GM21447 (cell line): ENCODE measurements at regions not wholly inside any gene's neighbourhood (a gene's known extent, or its start where the extent isn't known, plus 50 kb on each side); places are given as distances from the start of the nearest gene placed in this dataset.
"Not testable (repeated sequence)": the region's sequence is repeated elsewhere in the genome, so short reads cannot be mapped to it uniquely, and the experiment has no call there.

Experiments
- ATAC-seq: cut with Tn5 transposase; IDR thresholded peaks from one replicate; pipeline ENCODE4 v1.9.1; 2021; ENCODE audit not compliant: unreplicated experiment

DNA sequence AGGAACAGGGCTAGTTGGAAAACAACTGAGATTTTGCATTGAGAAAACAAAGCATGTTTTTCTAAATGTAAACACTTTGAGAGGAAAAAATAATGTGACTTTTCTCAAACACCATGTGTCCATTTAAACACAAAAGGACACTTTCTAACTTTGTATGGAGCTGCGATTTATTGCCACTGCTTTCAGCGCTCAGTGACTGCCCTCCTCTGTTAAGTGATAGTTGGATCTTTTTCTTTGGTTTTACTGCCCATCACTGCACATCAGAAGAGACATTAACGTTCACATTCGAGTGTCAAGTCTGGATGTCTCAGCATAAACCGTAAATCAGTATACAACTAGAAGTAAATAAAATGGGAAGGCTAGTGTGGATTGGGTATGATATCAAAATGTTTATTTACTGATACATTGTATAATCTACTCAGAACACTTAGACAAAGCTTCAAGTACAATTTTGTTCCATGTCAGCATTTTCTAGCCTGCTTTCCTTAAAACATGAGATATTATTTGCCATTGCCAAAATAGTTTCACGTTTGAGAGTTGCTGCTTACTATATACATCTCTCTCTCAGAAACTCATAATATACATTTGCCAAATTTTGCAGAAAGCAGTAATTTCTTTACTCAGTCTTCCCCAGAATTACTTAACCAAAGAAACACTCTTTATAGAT, 237.6 kb downstream of the IKZF2 start:
- ATAC-seq = no peak

DNA sequence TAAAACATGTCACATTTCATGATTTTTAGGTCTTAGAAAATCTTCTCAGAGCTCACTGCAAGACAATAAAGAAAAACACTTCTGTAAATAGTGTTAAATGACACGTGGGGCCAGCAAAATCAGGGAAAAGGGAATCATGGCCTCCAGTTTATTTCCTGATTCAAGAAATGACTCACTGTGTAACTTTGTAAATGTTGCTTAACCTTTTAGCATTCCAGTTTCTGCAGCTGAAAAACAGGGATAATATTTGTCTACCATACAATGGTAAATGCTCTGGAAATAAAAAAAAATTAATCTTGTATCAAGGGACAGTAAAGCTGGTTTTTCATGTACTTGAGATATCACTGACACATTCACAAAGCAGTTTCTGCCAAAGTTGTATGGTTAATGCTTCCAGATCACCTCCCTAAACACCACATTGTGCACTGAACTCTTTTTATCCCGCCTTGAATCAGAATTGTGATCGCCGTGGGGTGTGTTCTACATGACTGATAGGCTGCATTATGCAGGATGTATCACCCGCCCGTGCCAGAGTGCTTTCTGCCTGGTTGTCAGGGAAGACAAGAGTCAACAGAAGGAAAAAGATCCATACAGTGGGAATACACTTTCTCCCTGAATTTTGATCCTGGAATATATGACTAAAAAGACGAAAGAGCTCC, 238.8 kb downstream of the IKZF2 start:
- ATAC-seq = no peak

DNA sequence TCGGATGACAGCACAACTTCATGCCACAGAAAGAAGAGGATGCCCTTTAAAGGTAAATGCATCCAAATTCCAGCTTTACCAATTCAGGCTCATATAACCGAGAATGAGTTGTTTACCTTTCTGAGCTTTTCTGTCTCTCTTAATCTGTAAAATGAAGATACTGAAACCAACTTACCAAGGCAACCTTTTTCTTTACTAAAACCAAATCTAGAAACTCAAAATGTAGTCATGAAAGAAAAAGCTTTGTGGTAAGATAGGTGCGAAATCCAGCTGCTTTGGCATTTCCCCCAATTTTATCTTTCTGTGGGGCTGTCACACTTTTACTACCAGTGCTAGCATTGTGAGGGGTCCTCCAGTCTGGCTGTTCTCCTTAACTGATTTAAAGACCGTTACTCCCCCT, 240.4 kb downstream of the IKZF2 start:
- ATAC-seq = no peak

DNA sequence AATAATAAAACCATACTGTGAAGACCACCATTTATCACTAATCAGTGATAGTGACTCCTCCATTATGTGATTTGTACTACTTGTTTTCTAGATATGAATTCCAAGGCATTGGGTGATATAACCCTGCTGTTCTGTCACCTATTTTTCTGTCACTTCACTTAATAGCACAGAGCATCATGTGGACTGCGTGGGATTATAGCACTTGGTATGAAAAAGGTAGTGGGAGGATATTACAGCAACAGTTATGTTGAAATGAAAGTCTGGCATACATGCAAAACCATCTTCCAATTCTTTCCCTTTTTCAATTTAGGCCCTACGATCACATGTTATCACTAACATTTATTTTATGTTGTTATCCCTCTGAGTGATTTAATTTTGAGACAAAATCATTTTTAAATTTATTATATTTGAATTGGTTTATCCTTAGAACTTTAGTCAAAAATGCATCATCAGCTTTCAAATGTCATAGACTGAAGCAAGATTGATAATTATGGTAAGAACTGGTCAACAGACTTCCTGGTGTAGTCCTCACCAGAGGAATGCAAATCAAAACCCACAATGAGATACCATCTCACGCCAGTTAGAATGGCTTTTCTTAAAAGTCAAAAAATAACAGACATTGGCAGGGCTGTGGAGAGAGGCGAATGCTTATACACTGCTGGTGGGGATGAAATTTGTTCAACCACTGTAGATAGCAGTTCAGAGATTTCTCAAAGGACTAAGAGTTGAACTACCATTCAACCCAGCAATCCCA, 242.6 kb downstream of the IKZF2 start:
- ATAC-seq = no peak

GRCh38 chr2:212908031-212908430, 243.4 kb downstream of the IKZF2 start:
- no peak for ATAC-seq

DNA sequence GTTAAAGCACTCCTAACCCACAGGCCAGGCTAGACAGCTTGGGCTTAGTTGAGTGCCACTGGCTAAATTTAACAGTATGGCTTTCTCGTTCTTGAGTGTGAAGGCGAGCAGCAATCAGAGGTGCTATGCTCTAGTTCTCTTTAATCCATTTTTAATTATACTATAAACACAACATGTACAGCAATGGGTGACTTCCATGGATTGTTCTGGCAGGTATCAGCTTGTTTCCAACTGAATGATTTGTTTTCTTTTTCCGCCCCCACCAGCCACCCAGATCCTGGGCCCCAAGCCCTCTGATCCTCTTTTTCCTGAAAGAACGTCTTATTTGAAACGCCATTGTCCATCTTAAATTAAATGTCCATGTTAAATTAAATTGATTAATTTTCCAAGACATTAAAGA, 244.8 kb downstream of the IKZF2 start:
- no peak for ATAC-seq

DNA sequence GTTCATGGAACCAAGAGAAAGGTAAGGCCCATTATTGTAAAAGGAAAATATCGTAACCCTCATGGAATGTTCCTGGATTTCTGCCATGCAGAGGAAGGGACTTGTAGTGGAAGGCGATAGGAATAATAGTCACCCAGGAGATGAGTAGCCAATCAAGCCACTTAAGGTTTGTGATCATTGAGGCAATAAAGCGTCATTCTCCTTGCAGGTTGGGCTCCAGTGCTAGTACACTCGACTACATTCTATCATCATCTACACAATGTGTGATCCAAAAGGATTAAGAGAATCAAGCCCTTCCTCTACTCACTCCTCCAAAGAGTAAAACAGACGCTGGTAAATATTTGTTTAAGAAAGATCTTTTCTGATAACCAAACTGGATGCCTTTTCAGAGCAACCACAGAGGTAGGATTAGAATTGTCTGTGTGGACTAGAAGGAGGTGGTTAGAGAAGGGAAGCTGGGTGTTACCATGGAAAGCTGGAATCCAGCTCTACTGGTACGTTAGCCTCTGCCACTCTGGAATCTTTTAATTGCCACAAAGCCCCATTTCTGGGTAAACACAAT, 245.7 kb downstream of the IKZF2 start:
- ATAC-seq = no peak

- ATAC-seq = no peak
These were observed 246.8 kb downstream of the IKZF2 start for GRCh38 chr2:212904646-212905045.

GRCh38 chr2:212903413-212903812, 248.0 kb downstream of the IKZF2 start:
- no peak for ATAC-seq

- no peak for ATAC-seq
These were observed 249.0 kb downstream of the IKZF2 start for GRCh38 chr2:212902421-212902820.

GRCh38 chr2:212901604-212902275, 249.7 kb downstream of the IKZF2 start:
- no peak for ATAC-seq

DNA sequence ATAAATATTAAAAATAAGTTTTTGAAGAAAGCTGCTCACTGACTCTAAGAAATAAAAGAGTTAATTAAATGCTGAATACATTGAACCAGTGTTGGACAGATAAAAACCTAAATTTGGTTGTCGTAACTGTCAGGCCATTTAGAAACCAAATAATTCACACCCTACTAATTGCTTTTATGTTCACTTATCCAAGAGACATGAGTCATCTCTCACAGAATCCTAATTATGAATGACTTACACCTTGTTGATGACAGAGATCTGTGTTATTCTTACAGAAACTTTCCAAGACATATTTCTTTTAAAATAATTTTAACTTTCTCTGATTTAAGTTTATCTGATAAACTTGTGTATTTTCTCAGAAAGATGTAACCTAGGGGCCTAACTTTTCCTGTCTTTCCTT, 250.7 kb downstream of the IKZF2 start:
- no peak for ATAC-seq

GRCh38 chr2:212898011-212898410, 253.4 kb downstream of the IKZF2 start:
- ATAC-seq = no peak

GRCh38 chr2:212897296-212897695, 254.1 kb downstream of the IKZF2 start:
- no peak for ATAC-seq

DNA sequence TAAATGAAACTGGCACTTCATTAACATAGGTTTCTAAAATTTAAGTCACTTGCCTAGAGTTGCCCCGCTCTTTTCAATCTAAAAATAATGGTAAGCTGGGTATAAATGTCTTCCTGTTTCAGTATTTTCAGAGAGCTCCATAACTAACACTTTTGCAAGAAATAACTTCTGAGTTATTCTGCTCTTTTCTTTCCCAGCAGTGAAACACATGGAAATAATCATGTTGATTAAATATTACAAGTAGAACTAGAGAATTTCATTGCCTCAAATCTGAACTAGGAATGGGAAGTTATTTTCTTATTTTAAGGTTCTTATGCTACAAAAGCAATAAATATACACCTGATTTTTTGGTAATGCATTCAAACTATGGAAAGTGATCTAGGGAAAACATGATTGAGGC, 257.4 kb downstream of the IKZF2 start:
- ATAC-seq = no peak

DNA sequence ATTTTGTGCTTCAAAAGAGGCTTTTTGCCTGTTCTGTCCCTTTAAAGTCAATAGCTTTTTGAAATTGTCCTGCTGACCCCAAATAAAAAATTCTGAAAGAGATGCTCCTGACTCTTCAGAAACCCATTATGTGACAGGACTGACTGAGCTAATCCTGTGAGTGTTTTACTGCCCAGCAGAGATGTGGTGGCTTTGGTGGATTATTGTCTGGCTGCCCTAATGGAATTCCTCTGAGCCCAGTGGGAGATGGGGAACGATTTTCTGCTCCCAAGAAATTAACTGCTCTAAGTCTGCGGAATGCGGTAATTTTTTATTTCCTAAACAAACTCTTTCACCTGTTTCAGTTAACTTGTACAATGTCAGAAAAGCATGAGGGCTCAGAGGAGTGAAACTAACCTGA, 258.2 kb downstream of the IKZF2 start:
- ATAC-seq = no peak

DNA sequence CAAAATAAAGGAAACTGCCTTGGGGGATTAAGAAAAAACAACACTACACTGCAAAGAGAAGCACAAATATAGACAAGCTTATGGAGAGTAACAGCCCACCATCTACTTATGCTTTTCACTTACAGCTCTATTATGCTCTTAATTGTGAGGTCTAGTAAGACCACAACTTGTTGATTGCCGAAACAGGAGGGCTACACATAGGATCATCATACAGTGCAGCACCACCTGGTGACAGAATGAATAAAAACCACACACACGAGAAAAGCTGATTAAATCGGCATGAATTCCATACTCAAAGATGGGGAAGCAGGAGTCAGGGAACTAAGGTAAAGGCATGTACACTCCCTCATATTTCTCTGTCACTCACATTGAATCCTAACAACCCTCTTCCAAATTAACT, 259.2 kb downstream of the IKZF2 start:
- no peak for ATAC-seq

DNA sequence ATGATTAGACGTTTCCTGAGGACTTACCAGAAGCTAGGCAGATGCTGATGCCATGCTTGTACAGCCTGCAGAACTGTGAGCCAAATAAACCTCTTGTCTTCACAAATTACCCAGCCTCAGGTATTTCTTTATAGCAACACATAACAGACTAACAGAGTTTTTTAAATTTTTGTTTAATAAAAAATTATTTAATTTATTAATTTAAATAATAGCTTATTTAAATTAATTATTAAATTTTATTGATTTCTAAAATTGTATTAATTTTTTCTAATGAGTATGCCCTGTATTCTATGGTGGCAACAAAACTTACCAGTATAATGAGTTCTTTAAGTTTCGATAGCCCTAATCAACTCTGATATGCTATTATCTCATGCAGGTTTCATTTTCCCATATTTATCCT, 259.8 kb downstream of the IKZF2 start:
- ATAC-seq = no peak

DNA sequence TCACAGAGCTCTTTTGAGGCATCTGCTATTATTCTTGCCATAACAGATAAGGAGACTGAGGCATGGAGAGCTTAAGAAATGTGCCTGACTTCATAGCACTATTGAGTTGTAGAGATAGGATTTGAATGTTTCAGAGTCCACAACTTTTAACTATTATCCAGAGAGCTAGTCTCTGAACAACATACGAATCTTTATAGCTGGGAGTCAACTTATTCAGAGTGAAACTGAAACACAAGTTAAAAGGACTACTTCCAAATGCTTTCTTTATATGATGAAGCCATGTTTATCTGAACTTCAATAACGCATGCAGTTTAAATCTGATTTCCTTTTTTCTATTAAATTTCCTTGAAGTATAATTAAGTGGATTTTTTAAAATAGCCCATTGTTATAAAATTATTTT, 268.8 kb downstream of the IKZF2 start:
- ATAC-seq = peak; percentile 60

- ATAC-seq = not testable (repeated sequence)
These were observed 274.9 kb downstream of the IKZF2 start for GRCh38 chr2:212876556-212876955.

- not testable (repeated sequence) for ATAC-seq
These were observed 275.5 kb downstream of the IKZF2 start for GRCh38 chr2:212875950-212876349.
